ENCODE measurements at regions not wholly inside any gene's neighbourhood (a gene's known extent, or its start where the extent isn't known, plus 50 kb on each side); places are given as distances from the start of the nearest gene placed in this dataset.

GRCh38 chr2:14520385-14520945, 112.1 kb upstream of the LRATD1 start:
- no peak for TF ChIP-seq REST (IDR thresholded peaks at IDR 0.05; ENCODE audit: insufficient replicate concordance, low read depth)
- no peak for TF ChIP-seq CTCF (IDR thresholded peaks at IDR 0.05; ENCODE audit: insufficient read depth, low read length)
- no peak for DNase-seq (ENCODE audit: low read depth in 1 of 2, low spot score in 1 of 2)
- Histone ChIP-seq H3K27ac (replicated peaks) (no peak overlapping the region), H3K27me3 (ENCODE audit: insufficient read depth, poor library complexity, severe bottlenecking) (no peaks in the 10 kb centered on the region), H3K4me3 (replicated peaks; ENCODE audit: insufficient read depth, low read length) (no peak overlapping the region)

GRCh38 chr2:14524041-14524802, 108.3 kb upstream of the LRATD1 start:
- no peak overlapping the region for H3K4me3 ChIP-seq (replicated peaks; ENCODE audit: insufficient read depth, low read length)
- DNase-seq (ENCODE audit: low read depth in 1 of 2, low spot score in 1 of 2) = no peak
- no peak overlapping the region for H3K27ac ChIP-seq (replicated peaks)
- H3K27me3 ChIP-seq (ENCODE audit: insufficient read depth, poor library complexity, severe bottlenecking) = no peaks in the 10 kb centered on the region
- TF ChIP-seq GABPA (IDR thresholded peaks at IDR 0.05; ENCODE audit: low read depth) (no peak), POLR2AphosphoS5 (IDR thresholded peaks at IDR 0.05; ENCODE audit: low read depth) (no peak), CTCF (IDR thresholded peaks at IDR 0.05; ENCODE audit: insufficient read depth, low read length) (no peak)

GRCh38 chr2:14524803-14525080, 107.8 kb upstream of the LRATD1 start:
- no peaks in the 10 kb centered on the region for H3K27me3 ChIP-seq (ENCODE audit: insufficient read depth, poor library complexity, severe bottlenecking)
- TF ChIP-seq SPI1 (IDR thresholded peaks at IDR 0.05; ENCODE audit: borderline replicate concordance, low read depth) (no peak), REST (IDR thresholded peaks at IDR 0.05; ENCODE audit: insufficient replicate concordance, low read depth) (no peak), GABPA (IDR thresholded peaks at IDR 0.05; ENCODE audit: low read depth) (no peak), CTCF (IDR thresholded peaks at IDR 0.05; ENCODE audit: insufficient read depth, low read length) (no peak), POLR2AphosphoS5 (IDR thresholded peaks at IDR 0.05; ENCODE audit: low read depth) (no peak)
- H3K4me3 ChIP-seq (replicated peaks; ENCODE audit: insufficient read depth, low read length) = no peak overlapping the region
- DNase-seq (ENCODE audit: low read depth in 1 of 2, low spot score in 1 of 2) = no peak
- H3K27ac ChIP-seq (replicated peaks) = no peak overlapping the region

GRCh38 chr2:14530506-14530905, 102.0 kb upstream of the LRATD1 start:
- DNase-seq (ENCODE audit: low read depth in 1 of 2, low spot score in 1 of 2) = no peak
- H3K4me3 ChIP-seq (replicated peaks; ENCODE audit: insufficient read depth, low read length) = no peak overlapping the region
- no peaks in the 10 kb centered on the region for H3K27me3 ChIP-seq (ENCODE audit: insufficient read depth, poor library complexity, severe bottlenecking)
- TF ChIP-seq GABPA (IDR thresholded peaks at IDR 0.05; ENCODE audit: low read depth) (no peak), CTCF (IDR thresholded peaks at IDR 0.05; ENCODE audit: insufficient read depth, low read length) (no peak), SPI1 (IDR thresholded peaks at IDR 0.05; ENCODE audit: borderline replicate concordance, low read depth) (no peak), REST (IDR thresholded peaks at IDR 0.05; ENCODE audit: insufficient replicate concordance, low read depth) (no peak), POLR2AphosphoS5 (IDR thresholded peaks at IDR 0.05; ENCODE audit: low read depth) (no peak)
- H3K27ac ChIP-seq (replicated peaks) = no peak overlapping the region
